HL-60 (cell line): ENCODE measurements at regions not wholly inside any gene's neighbourhood (a gene's known extent, or its start where the extent isn't known, plus 50 kb on each side); places are given as distances from the start of the nearest gene placed in this dataset.

Experiments used
- POLR2AphosphoS5 ChIP-seq: IDR thresholded peaks from 2 replicates; pipeline ENCODE4 v1.6.1; 2012; ENCODE audit warnings: low read depth
- TF ChIP-seq, protein P1 (sequence below): IDR thresholded peaks from one replicate; pipeline ENCODE4 v1.5.1; 2011; ENCODE audit warnings: low read length, control low read depth, inconsistent platforms; ENCODE audit not compliant: insufficient read depth

DNA sequence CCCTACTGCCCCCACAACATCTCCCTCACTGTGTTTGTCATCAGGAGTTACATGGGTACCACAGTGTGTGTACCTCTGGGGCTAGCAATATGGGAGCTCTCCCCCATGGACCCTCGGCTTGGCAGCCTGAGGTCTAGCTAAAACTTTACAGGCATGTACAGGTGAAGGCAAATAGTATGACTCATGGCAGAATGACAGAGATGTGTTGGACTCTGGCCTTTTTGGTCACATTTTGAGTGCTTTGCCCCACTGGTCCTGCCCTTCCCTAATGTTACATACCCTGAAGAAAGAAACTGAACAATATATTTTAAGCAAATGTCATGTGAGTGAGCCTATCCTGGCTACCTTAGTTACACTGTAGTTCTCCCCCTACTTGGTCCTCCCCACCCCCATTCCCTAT is 124.0 kb downstream of the NGF start:
- TF ChIP-seq, protein P1, sequence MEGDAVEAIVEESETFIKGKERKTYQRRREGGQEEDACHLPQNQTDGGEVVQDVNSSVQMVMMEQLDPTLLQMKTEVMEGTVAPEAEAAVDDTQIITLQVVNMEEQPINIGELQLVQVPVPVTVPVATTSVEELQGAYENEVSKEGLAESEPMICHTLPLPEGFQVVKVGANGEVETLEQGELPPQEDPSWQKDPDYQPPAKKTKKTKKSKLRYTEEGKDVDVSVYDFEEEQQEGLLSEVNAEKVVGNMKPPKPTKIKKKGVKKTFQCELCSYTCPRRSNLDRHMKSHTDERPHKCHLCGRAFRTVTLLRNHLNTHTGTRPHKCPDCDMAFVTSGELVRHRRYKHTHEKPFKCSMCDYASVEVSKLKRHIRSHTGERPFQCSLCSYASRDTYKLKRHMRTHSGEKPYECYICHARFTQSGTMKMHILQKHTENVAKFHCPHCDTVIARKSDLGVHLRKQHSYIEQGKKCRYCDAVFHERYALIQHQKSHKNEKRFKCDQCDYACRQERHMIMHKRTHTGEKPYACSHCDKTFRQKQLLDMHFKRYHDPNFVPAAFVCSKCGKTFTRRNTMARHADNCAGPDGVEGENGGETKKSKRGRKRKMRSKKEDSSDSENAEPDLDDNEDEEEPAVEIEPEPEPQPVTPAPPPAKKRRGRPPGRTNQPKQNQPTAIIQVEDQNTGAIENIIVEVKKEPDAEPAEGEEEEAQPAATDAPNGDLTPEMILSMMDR = no peak
- TF ChIP-seq POLR2AphosphoS5 = no peak
